RWPE1 (cell line): ENCODE measurements at regions not wholly inside any gene's neighbourhood (a gene's known extent, or its start where the extent isn't known, plus 50 kb on each side); places are given as distances from the start of the nearest gene placed in this dataset.

ENCODE experiments used
- CTCF ChIA-PET: fragments of 350-600 bp; sonication (Branson Sonifier 250); formaldehyde crosslinking; extraction: SDS; loops from one replicate; lab custom pipeline; 2021; lab: Yijun Ruan, JAX
- POLR2A ChIA-PET: fragments of 400-600 bp; formaldehyde crosslinking; extraction: SDS; loops from one replicate; lab custom pipeline; 2020; ENCODE audit warnings: antibody characterized with exemption; ENCODE audit not compliant: low non-redundant PET; lab: Yijun Ruan, JAX
- DNase-seq: peaks from one replicate; pipeline ENCODE4 v3.0.0; 2012; ENCODE audit warnings: low spot score
- H3K27ac ChIP-seq: fragments of 450-650 bp; 2 replicates; pipeline ENCODE4 v1.5.1; 2017
- CTCF ChIP-seq: fragments of 450-650 bp; conservative IDR thresholded peaks from 2 replicates; pipeline ENCODE4 v1.5.1; 2017; ENCODE audit warnings: low read depth, mild to moderate bottlenecking

- CTCF ChIA-PET = no interaction called here
- no peak for TF ChIP-seq CTCF
- POLR2A ChIA-PET = no interaction called here
- no peak for DNase-seq
- no peak overlapping the region for H3K27ac ChIP-seq
Measured at GRCh38 chr4:62475596-62475995, 1275.5 kb downstream of the ADGRL3 start.

DNA sequence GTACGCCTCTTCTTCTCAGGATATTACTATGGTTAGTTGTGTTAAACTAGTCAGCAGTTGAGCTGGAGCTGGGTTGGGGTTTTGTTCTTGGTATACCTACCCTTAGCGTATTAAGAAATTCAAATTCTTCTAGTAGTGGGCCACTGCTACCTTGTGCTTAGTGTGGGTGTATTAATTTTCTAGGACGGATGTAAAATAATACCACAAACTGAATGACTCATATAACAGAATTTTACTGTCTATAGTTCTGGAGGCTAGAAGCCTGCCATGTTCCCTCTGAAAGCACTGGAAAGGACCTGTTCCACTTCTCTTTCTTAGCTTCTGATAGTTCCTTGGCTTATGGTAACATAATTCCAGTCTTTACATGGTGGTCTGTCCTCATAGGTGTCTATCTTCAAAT lies 1274.7 kb downstream of the ADGRL3 start:
- no peak for TF ChIP-seq CTCF
- no peak for DNase-seq
- no peak overlapping the region for H3K27ac ChIP-seq
- CTCF ChIA-PET = no interaction called here
- POLR2A ChIA-PET = no interaction called here

- no peak for DNase-seq
- POLR2A ChIA-PET = no interaction called here
- CTCF ChIA-PET = no interaction called here
- no peak for TF ChIP-seq CTCF
- H3K27ac ChIP-seq = no peak overlapping the region
Measured at GRCh38 chr4:62471021-62471420, 1270.9 kb downstream of the ADGRL3 start.

DNA sequence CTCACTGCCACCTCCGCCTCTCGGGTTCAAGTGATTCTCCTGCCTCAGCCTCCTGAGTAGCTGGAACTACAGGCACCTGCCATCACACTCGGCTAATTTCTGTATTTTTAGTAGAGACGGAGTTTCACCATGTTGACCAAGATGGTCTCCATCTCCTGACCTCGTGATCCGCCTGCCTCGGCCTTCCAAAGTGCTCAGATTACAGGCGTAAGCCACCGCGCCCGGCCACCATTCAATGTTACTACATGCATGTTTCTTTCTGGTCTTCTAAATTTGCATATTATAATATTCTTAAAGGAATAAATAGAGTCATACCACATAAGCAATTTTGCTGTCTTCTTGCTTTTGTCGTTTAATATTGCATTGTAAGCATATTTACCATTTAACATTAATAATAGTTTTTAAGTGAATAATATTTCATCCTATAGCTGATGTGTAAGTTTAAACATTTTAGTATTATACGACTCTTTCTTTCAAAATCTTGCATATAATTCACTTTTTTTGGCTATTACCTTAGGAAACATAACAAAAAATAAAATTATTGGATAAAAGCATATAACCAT lies 1270.4 kb downstream of the ADGRL3 start:
- POLR2A ChIA-PET = no interaction called here
- CTCF ChIA-PET = no interaction called here
- no peak for TF ChIP-seq CTCF
- H3K27ac ChIP-seq = no peak overlapping the region
- no peak for DNase-seq

- DNase-seq = no peak
- no peak for TF ChIP-seq CTCF
- POLR2A ChIA-PET = no interaction called here
- no peak overlapping the region for H3K27ac ChIP-seq
- CTCF ChIA-PET = no interaction called here
Measured at GRCh38 chr4:62470020-62470419, 1269.9 kb downstream of the ADGRL3 start.

DNA sequence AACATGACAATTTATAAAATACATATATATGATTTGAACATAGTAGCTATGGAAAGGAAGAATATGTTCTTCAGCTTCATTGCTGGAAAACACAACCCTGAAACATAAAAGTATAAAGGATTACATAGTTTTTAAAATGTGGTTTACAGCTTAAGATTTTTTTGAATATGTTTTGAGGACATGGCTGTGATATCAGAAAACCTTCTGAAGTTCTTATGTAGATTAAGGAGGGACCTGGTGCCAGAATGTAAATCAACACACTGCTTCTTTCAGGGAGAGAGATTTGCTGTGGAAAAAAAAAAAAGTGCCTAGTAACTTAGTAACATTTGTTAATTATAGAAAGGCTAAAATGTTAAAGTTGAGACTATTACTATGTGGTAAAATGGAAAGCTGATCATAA lies 1261.8 kb downstream of the ADGRL3 start:
- POLR2A ChIA-PET = interaction anchor here (0.6 kb wide), 1 partner anchor 43 kb away, joined by 3 read pairs; no protein-coding TSS in a partner anchor

More for the DNA sequence above, 1261.8 kb downstream of the ADGRL3 start:
- CTCF ChIA-PET = no interaction called here
- no peak for DNase-seq
- no peak for TF ChIP-seq CTCF
- H3K27ac ChIP-seq = no peak overlapping the region
